ENCODE measurements at regions not wholly inside any gene's neighbourhood (a gene's known extent, or its start where the extent isn't known, plus 50 kb on each side); places are given as distances from the start of the nearest gene placed in this dataset.
A peak's percentile ranks its signal among the peaks of the same experiment; 100 is the strongest.

DNA sequence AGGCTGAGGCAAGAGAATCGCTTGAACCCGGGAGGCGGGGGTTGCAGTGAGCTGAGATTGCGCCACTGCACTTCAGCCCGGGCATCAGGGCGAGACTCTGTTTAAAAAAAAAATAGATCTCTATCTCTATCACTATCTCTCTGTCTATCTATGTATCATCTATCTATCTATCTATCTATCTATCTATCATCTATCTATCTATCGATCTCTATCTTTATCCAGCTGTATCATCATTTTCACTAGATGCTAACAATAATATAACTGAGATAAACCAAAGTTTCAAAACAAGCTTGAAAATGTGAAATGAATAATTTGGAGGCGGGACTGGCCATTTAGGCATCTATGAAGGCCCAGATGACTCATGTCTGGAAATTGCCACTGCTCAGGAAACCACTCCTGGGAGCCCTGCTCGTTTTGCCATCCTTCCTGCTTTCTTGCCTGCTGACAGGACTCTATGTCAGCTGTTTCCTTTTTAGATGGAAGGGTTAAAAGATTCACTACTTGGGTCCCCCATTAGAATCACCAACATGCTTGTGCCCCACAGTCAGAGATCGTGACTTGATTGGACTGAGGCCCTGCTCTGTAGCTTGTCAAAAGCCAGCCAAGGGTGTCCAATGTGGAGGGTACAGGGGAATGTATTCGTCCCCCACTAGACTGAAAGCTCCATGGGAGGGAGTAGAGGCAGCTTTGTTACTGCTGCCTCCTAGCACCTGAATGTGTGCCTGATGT is 61.7 kb downstream of the UTRN start:
- TF ChIP-seq, protein P1, sequence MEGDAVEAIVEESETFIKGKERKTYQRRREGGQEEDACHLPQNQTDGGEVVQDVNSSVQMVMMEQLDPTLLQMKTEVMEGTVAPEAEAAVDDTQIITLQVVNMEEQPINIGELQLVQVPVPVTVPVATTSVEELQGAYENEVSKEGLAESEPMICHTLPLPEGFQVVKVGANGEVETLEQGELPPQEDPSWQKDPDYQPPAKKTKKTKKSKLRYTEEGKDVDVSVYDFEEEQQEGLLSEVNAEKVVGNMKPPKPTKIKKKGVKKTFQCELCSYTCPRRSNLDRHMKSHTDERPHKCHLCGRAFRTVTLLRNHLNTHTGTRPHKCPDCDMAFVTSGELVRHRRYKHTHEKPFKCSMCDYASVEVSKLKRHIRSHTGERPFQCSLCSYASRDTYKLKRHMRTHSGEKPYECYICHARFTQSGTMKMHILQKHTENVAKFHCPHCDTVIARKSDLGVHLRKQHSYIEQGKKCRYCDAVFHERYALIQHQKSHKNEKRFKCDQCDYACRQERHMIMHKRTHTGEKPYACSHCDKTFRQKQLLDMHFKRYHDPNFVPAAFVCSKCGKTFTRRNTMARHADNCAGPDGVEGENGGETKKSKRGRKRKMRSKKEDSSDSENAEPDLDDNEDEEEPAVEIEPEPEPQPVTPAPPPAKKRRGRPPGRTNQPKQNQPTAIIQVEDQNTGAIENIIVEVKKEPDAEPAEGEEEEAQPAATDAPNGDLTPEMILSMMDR (IDR thresholded peaks at IDR 0.05; ENCODE audit: extremely low read depth, low read depth, low read length): no peak
- Histone ChIP-seq H3K4me3 (ENCODE audit: insufficient read depth, low read length) (no peak overlapping the region), H3K27ac (ENCODE audit: low read depth, low read length) (peak overlapping the region; percentile 25), H3K36me3 (ENCODE audit: insufficient read depth, low read length) (no peaks in the 10 kb centered on the region), H3K9me3 (ENCODE audit: low read depth, low read length) (no peaks in the 10 kb centered on the region), H3K4me2 (ENCODE audit: insufficient read depth, low read length) (peak overlapping the region; percentile 9), H3K27me3 (ENCODE audit: insufficient read depth, low read length) (no peaks in the 10 kb centered on the region), H3K4me1 (ENCODE audit: insufficient read depth, low read length) (peaks cover 30% of the 10 kb centered on the region), H3K79me2 (ENCODE audit: insufficient read depth, low read length) (peaks cover 85% of the 10 kb centered on the region), H2AFZ (ENCODE audit: low read length) (no peak overlapping the region), H4K20me1 (ENCODE audit: insufficient read depth, low read length) (peaks cover 12% of the 10 kb centered on the region)
- peak; percentile 87 for DNase-seq (ENCODE audit: insufficient read length, low spot score, missing footprints)

DNA sequence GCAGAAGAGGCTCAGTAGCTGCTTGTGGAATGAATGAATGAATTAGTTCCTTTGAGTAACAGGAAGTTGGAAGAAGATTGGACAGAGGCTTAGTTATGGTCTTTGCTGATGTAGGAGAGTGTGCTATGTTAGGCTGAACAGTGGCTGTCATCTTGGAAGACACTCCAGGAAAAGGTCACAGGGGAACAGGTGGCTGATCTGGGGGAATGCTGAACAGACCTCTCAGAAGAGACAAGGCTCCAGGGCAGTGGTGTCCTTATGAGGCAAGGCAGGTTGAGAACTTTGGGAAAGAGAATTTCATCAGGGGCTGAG is 62.3 kb downstream of the UTRN start:
- TF ChIP-seq, protein P1 (IDR thresholded peaks at IDR 0.05; ENCODE audit: extremely low read depth, low read depth, low read length): no peak
- Histone ChIP-seq H3K27me3 (ENCODE audit: insufficient read depth, low read length) (no peaks in the 10 kb centered on the region), H3K27ac (ENCODE audit: low read depth, low read length) (peak overlapping the region; percentile 25), H3K4me1 (ENCODE audit: insufficient read depth, low read length) (peaks cover 29% of the 10 kb centered on the region), H3K4me2 (ENCODE audit: insufficient read depth, low read length) (peak overlapping the region; percentile 9), H3K4me3 (ENCODE audit: insufficient read depth, low read length) (no peak overlapping the region), H4K20me1 (ENCODE audit: insufficient read depth, low read length) (peaks cover 14% of the 10 kb centered on the region), H3K36me3 (ENCODE audit: insufficient read depth, low read length) (no peaks in the 10 kb centered on the region), H3K9me3 (ENCODE audit: low read depth, low read length) (no peaks in the 10 kb centered on the region), H3K79me2 (ENCODE audit: insufficient read depth, low read length) (peaks cover 85% of the 10 kb centered on the region), H2AFZ (ENCODE audit: low read length) (no peak overlapping the region)
- no peak for DNase-seq (ENCODE audit: insufficient read length, low spot score, missing footprints)

DNA sequence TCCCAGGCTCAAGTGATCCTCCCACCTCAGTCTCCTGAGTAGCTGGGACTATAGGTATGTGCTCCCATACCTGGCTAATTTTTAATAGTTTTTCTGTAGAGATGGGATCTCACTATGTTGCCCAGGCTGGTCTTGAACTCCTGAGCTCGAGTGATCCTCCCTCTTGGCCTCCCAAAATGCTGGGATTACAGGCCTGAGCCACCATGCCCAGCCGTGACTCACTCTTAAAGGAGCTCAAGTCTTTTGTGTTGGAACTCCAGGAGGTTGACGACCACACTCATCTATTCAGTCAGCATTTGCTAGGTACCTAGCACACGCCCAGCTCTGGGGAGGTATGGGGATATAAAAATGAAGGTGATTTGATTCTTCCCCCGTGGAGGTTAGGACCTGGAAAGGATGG is 62.8 kb downstream of the UTRN start:
- Histone ChIP-seq H3K4me1 (ENCODE audit: insufficient read depth, low read length) (peaks cover 29% of the 10 kb centered on the region), H3K27me3 (ENCODE audit: insufficient read depth, low read length) (no peaks in the 10 kb centered on the region), H3K4me3 (ENCODE audit: insufficient read depth, low read length) (no peak overlapping the region), H3K27ac (ENCODE audit: low read depth, low read length) (peak overlapping the region; percentile 25), H2AFZ (ENCODE audit: low read length) (no peak overlapping the region), H4K20me1 (ENCODE audit: insufficient read depth, low read length) (peaks cover 14% of the 10 kb centered on the region), H3K4me2 (ENCODE audit: insufficient read depth, low read length) (no peak overlapping the region), H3K79me2 (ENCODE audit: insufficient read depth, low read length) (peaks cover 85% of the 10 kb centered on the region), H3K9me3 (ENCODE audit: low read depth, low read length) (no peaks in the 10 kb centered on the region), H3K36me3 (ENCODE audit: insufficient read depth, low read length) (no peaks in the 10 kb centered on the region)
- DNase-seq (ENCODE audit: insufficient read length, low spot score, missing footprints): no peak
- TF ChIP-seq, protein P1 (IDR thresholded peaks at IDR 0.05; ENCODE audit: extremely low read depth, low read depth, low read length): no peak

DNA sequence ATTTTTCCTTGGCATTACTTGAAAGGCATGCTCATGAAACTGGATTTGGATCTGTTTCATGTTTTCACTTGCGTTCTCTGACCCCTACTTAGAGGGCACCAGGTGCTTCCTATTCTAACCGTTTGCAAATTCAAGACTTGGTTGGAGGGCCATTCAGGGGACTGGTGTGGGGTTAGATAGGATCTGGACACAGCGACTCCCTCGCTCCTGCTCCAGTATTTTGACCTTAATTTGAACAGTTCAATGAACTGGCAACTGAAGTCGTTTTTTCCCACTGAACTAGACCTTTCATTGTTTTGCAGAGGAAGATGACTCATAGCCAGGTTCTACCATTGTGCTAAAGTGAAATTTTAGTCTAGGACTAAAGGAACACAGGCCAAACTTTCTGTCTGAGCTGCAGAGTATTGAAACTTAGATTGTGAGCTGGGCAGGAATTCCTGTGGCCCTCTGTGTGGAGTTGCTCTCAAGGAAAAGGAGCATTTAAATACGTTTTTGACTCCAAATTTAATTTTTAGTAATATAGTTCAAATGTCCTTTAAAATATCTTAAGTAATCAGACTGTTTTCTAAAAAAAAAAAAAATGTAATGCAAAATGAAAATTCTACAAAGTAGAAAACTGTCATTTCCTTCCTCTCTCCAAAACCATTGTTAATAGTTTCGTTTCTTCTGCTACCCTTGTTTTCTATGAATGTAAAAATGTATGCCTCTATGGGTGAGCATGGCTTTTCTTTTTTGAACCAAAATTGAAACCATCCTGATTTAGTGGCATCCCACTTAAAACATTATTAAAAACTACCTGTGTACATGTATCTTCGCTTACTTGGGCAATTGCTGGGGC is 64.8 kb downstream of the UTRN start:
- DNase-seq (ENCODE audit: insufficient read length, low spot score, missing footprints): peak; percentile 81
- H3K4me3 ChIP-seq (ENCODE audit: insufficient read depth, low read length): no peak overlapping the region
- TF ChIP-seq, protein P1 (IDR thresholded peaks at IDR 0.05; ENCODE audit: extremely low read depth, low read depth, low read length): no peak
- no peak overlapping the region for H2AFZ ChIP-seq (ENCODE audit: low read length)
- H4K20me1 ChIP-seq (ENCODE audit: insufficient read depth, low read length): peaks cover 16% of the 10 kb centered on the region
- no peaks in the 10 kb centered on the region for H3K36me3 ChIP-seq (ENCODE audit: insufficient read depth, low read length)
- peaks cover 86% of the 10 kb centered on the region for H3K79me2 ChIP-seq (ENCODE audit: insufficient read depth, low read length)
- peak overlapping the region; percentile 32 for H3K27ac ChIP-seq (ENCODE audit: low read depth, low read length)
- peak overlapping the region; percentile 61 for H3K4me2 ChIP-seq (ENCODE audit: insufficient read depth, low read length)
- H3K27me3 ChIP-seq (ENCODE audit: insufficient read depth, low read length): no peaks in the 10 kb centered on the region
- peaks cover 20% of the 10 kb centered on the region for H3K4me1 ChIP-seq (ENCODE audit: insufficient read depth, low read length)
- H3K9me3 ChIP-seq (ENCODE audit: low read depth, low read length): no peaks in the 10 kb centered on the region

All from osteoblast (primary cell).